Adrenal gland (tissue), 9 donors: ENCODE measurements at regions not wholly inside any gene's neighbourhood (a gene's known extent, or its start where the extent isn't known, plus 50 kb on each side); places are given as distances from the start of the nearest gene placed in this dataset.

ENCODE experiments used
- DNase-seq, 7 donors: peaks; one replicate each; pipeline ENCODE4 v3.0.0-alpha.2; 2019 to 2020
- H3K27ac ChIP-seq, 5 donors: fragments of 200-600 bp; sonication (generic) in 4 of 5; 1 replicate in 3 of 5; 2 replicates in 2 of 5; pipeline versions ENCODE4 v1.5.1 to v1.8.0; 2016 to 2020; ENCODE audit warnings: mild to moderate bottlenecking in 1 of 5
- H3K27me3 ChIP-seq: fragments of 200-600 bp; 2 replicates; pipeline ENCODE4 v1.8.0; 2021
- H3K36me3 ChIP-seq, 2 donors: fragments of 200-600 bp; replicated peaks in 1 of 2; 1 replicate in 1 of 2; 2 replicates in 1 of 2; pipeline versions ENCODE4 v1.5.1 to v1.8.0; 2018 to 2022
- H3K4me1 ChIP-seq, 2 donors: fragments of 200-600 bp; replicated peaks in 1 of 2; 1 replicate in 1 of 2; 2 replicates in 1 of 2; pipeline versions ENCODE4 v1.5.1 to v1.8.0; 2018 to 2021
- H3K4me3 ChIP-seq, 4 donors: fragments of 200-600 bp; sonication (generic) in 3 of 4; one replicate each; pipeline ENCODE4 v1.5.1; 2016 to 2018
- H3K9me3 ChIP-seq, 3 donors: fragments of 200-600 bp; sonication (generic) in 1 of 3; replicated peaks in 1 of 3; 1 replicate in 2 of 3; 2 replicates in 1 of 3; pipeline versions ENCODE4 v1.5.1 to v1.8.0; 2016 to 2021
- POLR2A ChIP-seq, 2 donors: fragments of 450-650 bp; IDR thresholded peaks; one replicate each; pipeline ENCODE4 v1.6.1; 2017; ENCODE audit warnings: antibody characterized with exemption in 2 of 2, mild to moderate bottlenecking in 2 of 2, moderate library complexity in 1 of 2
- WGBS, 4 donors: extraction: QIAGEN DNeasy Blood & Tissue Kit in 2 of 4; methylation state at CpG; one replicate each; pipeline versions ENCODE4 v1.1.5 to v1.1.7; 2013 to 2017; 5-methylcytosine and 5-hydroxymethylcytosine counted together
- intact Hi-C, 2 donors: fragments of 100-400 bp; cut with DNase I; formaldehyde crosslinking; loops; one replicate each; pipeline versions ENCODE4 v1.14.1 to v1.15.0; 2022 to 2023
- TF ChIP-seq, protein P1 (sequence below), 6 experiments: fragments of 450-650 bp in 4 of 6; fragments of 200-600 bp in 2 of 6; sonication (generic) in 1 of 6; IDR thresholded peaks; 1 replicate in 5 of 6; 2 replicates in 1 of 6; pipeline versions ENCODE4 v1.5.1 to v1.8.0; 2016 to 2021; ENCODE audit warnings: antibody characterized with exemption in 6 of 6, mild to moderate bottlenecking in 2 of 6, moderate library complexity in 1 of 6
- donor health status: healthy with polysubstance abuse.
- donor health status: Bipolar disorder and iron deficiency.
- donor health status: DM: yes; HTN: yes; CAD: no.
- donor health status: DM: no; HTN: no; CAD: no.
- donor health status: DM: no; HTN: no; CAD: no.

DNA sequence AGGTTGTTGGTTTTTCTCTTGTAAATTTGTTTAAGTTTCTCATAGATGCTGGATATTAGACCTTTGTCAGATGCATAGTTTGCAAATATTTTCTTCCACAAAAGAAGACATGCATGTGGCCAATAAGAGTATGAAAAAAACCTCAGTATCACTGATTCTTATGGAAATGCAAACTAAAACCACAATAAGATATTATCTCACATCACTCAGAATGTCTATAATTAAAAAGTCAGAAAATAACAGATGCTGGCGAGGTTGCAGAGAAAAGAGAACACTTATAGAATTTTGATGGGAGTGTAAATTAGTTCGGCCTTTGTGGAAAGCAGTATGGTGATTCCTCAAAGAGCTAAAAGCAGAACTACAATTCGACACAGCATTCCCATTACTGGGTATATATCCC lies 1355.6 kb downstream of the FAM133A start:
- H3K4me1 ChIP-seq: no peaks in the 10 kb centered on the region
- WGBS, 4 donors: 46 to 57% (median 53%) methylated on average over 3 of the region's 3 CpGs
- no peak overlapping the region for H3K4me3 ChIP-seq
- intact Hi-C loops: no loop called here
- DNase-seq: no peak
- TF ChIP-seq, protein P1, sequence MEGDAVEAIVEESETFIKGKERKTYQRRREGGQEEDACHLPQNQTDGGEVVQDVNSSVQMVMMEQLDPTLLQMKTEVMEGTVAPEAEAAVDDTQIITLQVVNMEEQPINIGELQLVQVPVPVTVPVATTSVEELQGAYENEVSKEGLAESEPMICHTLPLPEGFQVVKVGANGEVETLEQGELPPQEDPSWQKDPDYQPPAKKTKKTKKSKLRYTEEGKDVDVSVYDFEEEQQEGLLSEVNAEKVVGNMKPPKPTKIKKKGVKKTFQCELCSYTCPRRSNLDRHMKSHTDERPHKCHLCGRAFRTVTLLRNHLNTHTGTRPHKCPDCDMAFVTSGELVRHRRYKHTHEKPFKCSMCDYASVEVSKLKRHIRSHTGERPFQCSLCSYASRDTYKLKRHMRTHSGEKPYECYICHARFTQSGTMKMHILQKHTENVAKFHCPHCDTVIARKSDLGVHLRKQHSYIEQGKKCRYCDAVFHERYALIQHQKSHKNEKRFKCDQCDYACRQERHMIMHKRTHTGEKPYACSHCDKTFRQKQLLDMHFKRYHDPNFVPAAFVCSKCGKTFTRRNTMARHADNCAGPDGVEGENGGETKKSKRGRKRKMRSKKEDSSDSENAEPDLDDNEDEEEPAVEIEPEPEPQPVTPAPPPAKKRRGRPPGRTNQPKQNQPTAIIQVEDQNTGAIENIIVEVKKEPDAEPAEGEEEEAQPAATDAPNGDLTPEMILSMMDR (IDR thresholded peaks at IDR 0.05): no peak
- H3K9me3 ChIP-seq: no peaks in the 10 kb centered on the region
- no peak overlapping the region for H3K27ac ChIP-seq
- H3K27me3 ChIP-seq: peaks cover 10% of the 10 kb centered on the region
- no peaks in the 10 kb centered on the region for H3K36me3 ChIP-seq

DNA sequence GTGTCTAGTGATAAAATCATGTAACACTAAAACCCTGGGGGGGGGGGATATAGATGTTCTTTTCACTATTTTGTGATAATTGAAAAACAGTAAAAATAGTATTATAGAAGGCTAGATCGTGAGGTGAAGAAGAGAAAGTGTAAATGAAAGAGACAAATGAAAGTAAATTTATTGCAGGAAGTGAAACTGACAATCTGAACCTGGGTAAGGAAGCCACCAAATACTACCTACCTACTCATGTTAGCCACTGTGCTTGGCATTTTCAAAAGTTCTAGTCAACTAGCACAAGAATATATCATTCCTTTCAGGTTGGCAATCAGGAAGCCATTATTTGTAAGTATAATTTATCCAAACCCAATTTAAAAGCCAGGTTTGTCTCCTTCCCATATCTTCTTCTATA lies 1366.1 kb downstream of the FAM133A start:
- H3K27ac ChIP-seq: no peak overlapping the region
- no peak overlapping the region for H3K4me3 ChIP-seq
- no peak for TF ChIP-seq POLR2A (IDR thresholded peaks at IDR 0.05)
- TF ChIP-seq, protein P1 (IDR thresholded peaks at IDR 0.05): no peak
- intact Hi-C loops: no loop called here
- no peaks in the 10 kb centered on the region for H3K36me3 ChIP-seq
- no peaks in the 10 kb centered on the region for H3K4me1 ChIP-seq
- H3K9me3 ChIP-seq: no peaks in the 10 kb centered on the region
- 13 to 63% (median 42%) methylated on average over 1 of the region's 1 CpG for WGBS, 4 donors
- no peak for DNase-seq
- no peaks in the 10 kb centered on the region for H3K27me3 ChIP-seq

DNA sequence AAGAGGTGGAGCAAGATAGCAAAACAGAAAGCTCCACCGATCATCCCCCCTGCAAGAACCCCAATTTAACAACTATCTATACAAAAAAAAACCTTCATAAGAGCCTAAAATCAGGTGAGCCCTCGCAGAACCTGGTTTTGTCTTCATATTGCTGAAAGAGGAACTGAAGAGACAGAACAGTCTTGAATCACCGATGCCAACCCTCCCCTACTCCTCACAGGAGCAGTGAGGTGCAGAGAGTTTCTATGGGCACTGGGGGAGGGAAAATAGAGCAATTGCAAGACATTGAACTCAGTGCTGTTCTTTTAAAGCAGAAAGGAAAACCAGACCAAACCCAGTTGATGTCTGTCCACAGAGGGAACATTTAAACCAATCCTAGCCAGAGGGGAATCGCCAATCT lies 1370.3 kb downstream of the FAM133A start:
- no peak for DNase-seq
- Histone ChIP-seq H3K9me3 (no peaks in the 10 kb centered on the region), H3K27me3 (peaks cover 3% of the 10 kb centered on the region), H3K27ac (no peak overlapping the region), H3K4me3 (no peak overlapping the region), H3K36me3 (no peaks in the 10 kb centered on the region), H3K4me1 (no peaks in the 10 kb centered on the region)
- WGBS, 4 donors: 73 to 89% (median 86%) methylated on average over 4 of the region's 4 CpGs
- TF ChIP-seq, protein P1 (IDR thresholded peaks at IDR 0.05): no peak
- TF ChIP-seq POLR2A (IDR thresholded peaks at IDR 0.05): no peak
- intact Hi-C loops: no loop called here

DNA sequence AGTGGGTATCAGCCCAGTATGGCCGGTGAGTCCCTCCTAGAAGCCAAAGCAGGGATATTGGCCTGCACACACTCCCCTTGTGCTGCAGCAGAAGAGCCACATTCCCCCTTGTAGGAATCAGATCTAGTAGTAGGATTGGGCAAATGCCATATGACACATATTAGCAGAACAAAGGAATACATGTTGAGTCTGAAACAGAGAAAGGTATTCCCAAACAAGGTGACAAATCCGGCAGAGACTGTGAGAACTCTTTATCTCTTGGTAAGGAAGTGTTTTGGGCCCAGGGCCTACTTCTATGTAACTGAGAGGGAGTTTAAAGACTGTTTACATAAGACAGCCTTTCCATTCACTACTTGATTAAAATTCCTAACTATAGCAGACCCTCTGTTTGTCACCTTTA lies 1382.0 kb downstream of the FAM133A start:
- DNase-seq: no peak
- no peaks in the 10 kb centered on the region for H3K36me3 ChIP-seq
- intact Hi-C loops: no loop called here
- 70 to 95% (median 85%) methylated on average over 2 of the region's 2 CpGs for WGBS, 4 donors
- H3K27ac ChIP-seq: no peak overlapping the region
- no peak overlapping the region for H3K4me3 ChIP-seq
- no peaks in the 10 kb centered on the region for H3K27me3 ChIP-seq
- no peaks in the 10 kb centered on the region for H3K9me3 ChIP-seq
- H3K4me1 ChIP-seq: no peaks in the 10 kb centered on the region
- no peak for TF ChIP-seq POLR2A (IDR thresholded peaks at IDR 0.05)
- TF ChIP-seq, protein P1 (IDR thresholded peaks at IDR 0.05): no peak
